Ascending aorta (tissue), 2 donors: ENCODE measurements at regions not wholly inside any gene's neighbourhood (a gene's known extent, or its start where the extent isn't known, plus 50 kb on each side); places are given as distances from the start of the nearest gene placed in this dataset.

Experiments used
- DNase-seq, 2 donors: peaks; one replicate each; pipeline ENCODE4 v3.0.0-alpha.2; 2019; ENCODE audit warnings: low spot score in 2 of 2
- H3K27ac ChIP-seq, 2 donors: fragments of 200-600 bp; sonication (generic); one replicate each; pipeline ENCODE4 v1.5.1; 2016 to 2017; ENCODE audit warnings: mild to moderate bottlenecking in 1 of 2
- H3K27me3 ChIP-seq: fragments of 200-600 bp; sonication (generic); one replicate; pipeline ENCODE4 v1.5.1; 2017
- H3K36me3 ChIP-seq, 2 donors: fragments of 200-600 bp; sonication (generic); one replicate each; pipeline ENCODE4 v1.5.1; 2016
- H3K4me1 ChIP-seq, 2 donors: fragments of 200-600 bp; sonication (generic); one replicate each; pipeline ENCODE4 v1.5.1; 2016 to 2017; ENCODE audit warnings: mild to moderate bottlenecking in 1 of 2
- H3K4me3 ChIP-seq, 2 donors: fragments of 200-600 bp; sonication (generic); one replicate each; pipeline ENCODE4 v1.5.1; 2016 to 2017; ENCODE audit warnings: mild to moderate bottlenecking in 1 of 2
- H3K9me3 ChIP-seq, 2 donors: fragments of 200-600 bp; sonication (generic); one replicate each; pipeline ENCODE4 v1.5.1; 2016
- CTCF ChIP-seq, 3 experiments: fragments of 200-600 bp in 2 of 3; fragments of 450-650 bp in 1 of 3; sonication (generic) in 2 of 3; IDR thresholded peaks; one replicate each; pipeline ENCODE4 v1.5.1; 2016 to 2019; ENCODE audit warnings: antibody characterized with exemption in 3 of 3, mild to moderate bottlenecking in 1 of 3, moderate library complexity in 1 of 3
- intact Hi-C: fragments of 100-400 bp; cut with DNase I; formaldehyde crosslinking; loops from one replicate; pipeline ENCODE4 v1.15.1; 2023

- no peak overlapping the region for H3K4me3 ChIP-seq
- no peaks in the 10 kb centered on the region for H3K9me3 ChIP-seq
- intact Hi-C loops = no loop called here
- TF ChIP-seq CTCF (IDR thresholded peaks at IDR 0.05) = no peak
- no peaks in the 10 kb centered on the region for H3K27me3 ChIP-seq
- no peaks in the 10 kb centered on the region for H3K36me3 ChIP-seq
- no peaks in the 10 kb centered on the region for H3K4me1 ChIP-seq
- H3K27ac ChIP-seq = no peak overlapping the region
- DNase-seq = no peak
Observed at GRCh38 chr1:73176902-73177301, 894.6 kb upstream of the NEGR1 start.

GRCh38 chr1:73167009-73167657 is 884.8 kb upstream of the NEGR1 start:
- no peaks in the 10 kb centered on the region for H3K36me3 ChIP-seq
- H3K4me1 ChIP-seq = no peaks in the 10 kb centered on the region
- intact Hi-C loops = no loop called here
- no peaks in the 10 kb centered on the region for H3K9me3 ChIP-seq
- no peak overlapping the region for H3K27ac ChIP-seq
- TF ChIP-seq CTCF (IDR thresholded peaks at IDR 0.05) = no peak
- H3K27me3 ChIP-seq = no peaks in the 10 kb centered on the region
- no peak overlapping the region for H3K4me3 ChIP-seq
- DNase-seq = no peak

- H3K4me1 ChIP-seq = no peaks in the 10 kb centered on the region
- intact Hi-C loops = no loop called here
- H3K9me3 ChIP-seq = no peaks in the 10 kb centered on the region
- no peaks in the 10 kb centered on the region for H3K36me3 ChIP-seq
- DNase-seq = no peak
- H3K4me3 ChIP-seq = no peak overlapping the region
- no peaks in the 10 kb centered on the region for H3K27me3 ChIP-seq
- no peak overlapping the region for H3K27ac ChIP-seq
- TF ChIP-seq CTCF (IDR thresholded peaks at IDR 0.05) = no peak
Observed at GRCh38 chr1:73162564-73162963, 880.2 kb upstream of the NEGR1 start.

GRCh38 chr1:73161418-73161817 is 879.1 kb upstream of the NEGR1 start:
- no peaks in the 10 kb centered on the region for H3K4me1 ChIP-seq
- H3K27ac ChIP-seq = no peak overlapping the region
- DNase-seq = no peak
- no peaks in the 10 kb centered on the region for H3K27me3 ChIP-seq
- no peaks in the 10 kb centered on the region for H3K36me3 ChIP-seq
- intact Hi-C loops = no loop called here
- TF ChIP-seq CTCF (IDR thresholded peaks at IDR 0.05) = no peak
- no peaks in the 10 kb centered on the region for H3K9me3 ChIP-seq
- H3K4me3 ChIP-seq = no peak overlapping the region

- Histone ChIP-seq H3K36me3 (no peaks in the 10 kb centered on the region), H3K9me3 (no peaks in the 10 kb centered on the region), H3K27me3 (no peaks in the 10 kb centered on the region), H3K27ac (no peak overlapping the region), H3K4me1 (no peaks in the 10 kb centered on the region), H3K4me3 (no peak overlapping the region)
- TF ChIP-seq CTCF (IDR thresholded peaks at IDR 0.05) = no peak
- DNase-seq = no peak
- intact Hi-C loops = no loop called here
Observed at GRCh38 chr1:73160759-73161158, 878.4 kb upstream of the NEGR1 start.

- H3K27ac ChIP-seq = no peak overlapping the region
- no peaks in the 10 kb centered on the region for H3K4me1 ChIP-seq
- H3K9me3 ChIP-seq = no peaks in the 10 kb centered on the region
- H3K36me3 ChIP-seq = no peaks in the 10 kb centered on the region
- no peak overlapping the region for H3K4me3 ChIP-seq
- TF ChIP-seq CTCF (IDR thresholded peaks at IDR 0.05) = no peak
- no peaks in the 10 kb centered on the region for H3K27me3 ChIP-seq
- no peak for DNase-seq
- intact Hi-C loops = no loop called here
Observed at GRCh38 chr1:73144311-73144710, 862.0 kb upstream of the NEGR1 start.
